Fibroblast of the conjunctiva (primary cell): ENCODE measurements at regions not wholly inside any gene's neighbourhood (a gene's known extent, or its start where the extent isn't known, plus 50 kb on each side); places are given as distances from the start of the nearest gene placed in this dataset.
A peak's percentile ranks its signal among the peaks of the same experiment; 100 is the strongest.
"Not testable (repeated sequence)": the region's sequence is repeated elsewhere in the genome, so short reads cannot be mapped to it uniquely, and the experiment has no call there.

Experiments
- DNase-seq: peaks from one replicate; pipeline ENCODE4 v3.0.0-alpha.2; 2010; ENCODE audit warnings: low read depth

- no peak for DNase-seq
These were observed 199.0 kb upstream of the DPYD start for GRCh38 chr1:98119796-98120195.

- no peak for DNase-seq
These were observed 193.0 kb upstream of the DPYD start for GRCh38 chr1:98113811-98114210.

GRCh38 chr1:98112626-98113025 lies 191.8 kb upstream of the DPYD start:
- no peak for DNase-seq

- DNase-seq: no peak
These were observed 189.8 kb upstream of the DPYD start for GRCh38 chr1:98110674-98111073.

- not testable (repeated sequence) for DNase-seq
These were observed 187.5 kb upstream of the DPYD start for GRCh38 chr1:98108378-98108777.

GRCh38 chr1:98107256-98107655 lies 186.4 kb upstream of the DPYD start:
- no peak for DNase-seq

GRCh38 chr1:98104289-98104688 lies 183.5 kb upstream of the DPYD start:
- DNase-seq: peak; percentile 86

GRCh38 chr1:98103617-98104285 lies 182.9 kb upstream of the DPYD start:
- DNase-seq: no peak

- DNase-seq: no peak
These were observed 181.7 kb upstream of the DPYD start for GRCh38 chr1:98102345-98103030.

GRCh38 chr1:98101364-98101763 lies 180.5 kb upstream of the DPYD start:
- no peak for DNase-seq

GRCh38 chr1:98099501-98099900 lies 178.7 kb upstream of the DPYD start:
- no peak for DNase-seq

GRCh38 chr1:98098473-98098872 lies 177.6 kb upstream of the DPYD start:
- no peak for DNase-seq

- DNase-seq: no peak
These were observed 169.5 kb upstream of the DPYD start for GRCh38 chr1:98090351-98090750.

- no peak for DNase-seq
These were observed 167.5 kb upstream of the DPYD start for GRCh38 chr1:98088381-98088780.

GRCh38 chr1:98086796-98087441 lies 166.1 kb upstream of the DPYD start:
- peak; percentile 86 for DNase-seq

- DNase-seq: no peak
These were observed 165.3 kb upstream of the DPYD start for GRCh38 chr1:98086156-98086555.

- no peak for DNase-seq
These were observed 163.4 kb upstream of the DPYD start for GRCh38 chr1:98084188-98084587.

- no peak for DNase-seq
These were observed 161.1 kb upstream of the DPYD start for GRCh38 chr1:98081944-98082343.

- no peak for DNase-seq
These were observed 157.8 kb upstream of the DPYD start for GRCh38 chr1:98078596-98078995.

GRCh38 chr1:98077691-98078090 lies 156.9 kb upstream of the DPYD start:
- no peak for DNase-seq

- DNase-seq: no peak
These were observed 154.8 kb upstream of the DPYD start for GRCh38 chr1:98075626-98076025.

GRCh38 chr1:98073823-98074222 lies 153.0 kb upstream of the DPYD start:
- no peak for DNase-seq

GRCh38 chr1:98073106-98073505 lies 152.3 kb upstream of the DPYD start:
- DNase-seq: no peak
